GM21619 (cell line): ENCODE measurements at regions not wholly inside any gene's neighbourhood (a gene's known extent, or its start where the extent isn't known, plus 50 kb on each side); places are given as distances from the start of the nearest gene placed in this dataset.

Experiments used
- ATAC-seq: cut with Tn5 transposase; IDR thresholded peaks from one replicate; pipeline ENCODE4 v1.9.1; 2021; ENCODE audit not compliant: unreplicated experiment

DNA sequence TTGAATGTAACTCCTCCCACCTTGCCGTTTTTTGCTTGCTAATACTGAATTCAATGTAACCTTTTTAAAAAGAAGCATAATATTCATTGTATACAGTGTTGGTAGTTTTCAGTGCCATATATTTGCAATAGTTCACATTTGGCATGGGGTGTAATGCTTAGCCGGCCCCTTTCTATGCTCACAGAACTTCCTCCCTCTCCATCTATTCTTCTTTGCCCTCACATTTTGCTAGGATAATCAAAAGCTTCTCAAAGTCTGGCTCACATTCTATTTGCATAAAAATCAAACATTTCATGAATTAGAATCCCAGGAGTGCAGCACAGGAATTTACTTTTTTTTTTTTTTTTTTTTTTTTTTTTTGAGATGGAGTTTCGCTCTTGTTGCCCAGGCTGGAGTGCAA is 226.3 kb upstream of the MPDZ start:
- ATAC-seq, result no peak

DNA sequence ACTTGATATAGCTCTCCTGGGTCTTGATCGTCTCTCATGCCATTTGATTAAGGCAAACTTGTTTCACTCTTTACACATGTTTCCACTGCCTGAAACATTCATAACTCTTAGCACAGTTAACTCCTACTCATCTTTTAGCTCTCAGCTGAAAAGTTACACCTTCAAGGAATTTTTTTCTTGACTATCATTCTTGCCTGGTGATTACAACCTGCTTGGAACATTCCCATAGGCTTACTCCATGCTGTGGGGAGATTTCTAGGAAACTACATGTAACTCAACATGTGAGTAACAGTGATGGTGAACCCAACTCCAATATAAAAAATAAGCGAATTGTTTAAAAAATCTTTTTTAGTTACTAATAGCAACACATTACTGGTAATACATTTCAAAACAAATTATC is 224.1 kb upstream of the MPDZ start:
- no peak for ATAC-seq

DNA sequence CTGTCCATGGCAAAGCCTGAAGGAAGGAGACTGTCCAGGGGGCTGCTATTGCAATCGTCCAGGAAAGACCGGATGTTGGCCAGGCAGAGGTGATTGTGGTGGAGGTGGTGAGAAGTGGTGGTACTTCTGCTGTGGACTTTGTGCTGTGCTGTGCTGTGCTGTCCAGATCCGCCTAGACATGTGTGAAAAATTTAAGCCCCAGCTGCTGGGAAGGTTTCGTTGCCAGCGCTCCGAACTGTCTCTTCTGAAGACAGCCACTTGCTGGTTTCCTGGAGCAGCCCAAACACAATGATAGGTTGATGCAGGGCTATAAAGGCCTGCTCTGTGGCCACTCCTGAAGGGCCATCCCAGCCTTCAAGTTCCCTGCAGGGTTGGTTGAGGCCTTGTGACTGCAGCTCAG is 223.0 kb upstream of the MPDZ start:
- no peak for ATAC-seq

DNA sequence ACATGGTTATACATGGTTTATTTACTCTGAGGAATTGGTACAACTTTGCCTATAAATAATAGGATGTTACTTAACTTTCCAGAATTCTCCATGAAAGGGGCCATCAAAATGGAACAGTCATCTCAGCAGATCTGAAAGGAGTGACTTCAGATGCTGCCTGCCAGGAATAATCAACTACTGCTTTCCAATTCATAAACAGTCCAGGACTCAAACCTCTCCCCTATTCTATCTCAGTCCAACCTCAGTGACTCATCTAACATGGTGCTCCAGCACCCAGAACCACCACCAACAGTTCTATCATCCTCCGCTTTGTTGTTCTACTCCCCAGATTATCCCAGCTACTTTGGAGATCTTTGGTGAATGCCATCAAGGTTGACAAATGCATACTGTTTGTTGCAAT is 221.5 kb upstream of the MPDZ start:
- ATAC-seq, result no peak

DNA sequence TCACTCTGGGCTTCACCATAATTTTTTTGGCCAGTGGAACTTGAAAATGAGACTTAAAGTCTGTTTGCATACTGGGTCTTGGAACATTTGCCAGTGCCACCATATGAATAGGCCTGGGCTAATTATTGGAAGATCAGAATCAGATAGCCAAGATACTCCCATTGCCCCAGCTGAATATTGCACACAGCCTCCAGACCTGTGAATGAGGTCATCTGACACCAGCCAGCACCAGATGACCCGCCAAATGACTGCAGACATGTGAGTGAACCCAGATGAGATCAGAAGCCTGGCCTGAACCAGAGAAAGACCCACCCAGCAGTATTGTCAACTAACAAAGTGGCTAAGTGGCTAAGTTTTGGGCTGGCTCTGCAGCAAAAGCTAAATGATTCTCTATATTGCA is 220.5 kb upstream of the MPDZ start:
- no peak for ATAC-seq

DNA sequence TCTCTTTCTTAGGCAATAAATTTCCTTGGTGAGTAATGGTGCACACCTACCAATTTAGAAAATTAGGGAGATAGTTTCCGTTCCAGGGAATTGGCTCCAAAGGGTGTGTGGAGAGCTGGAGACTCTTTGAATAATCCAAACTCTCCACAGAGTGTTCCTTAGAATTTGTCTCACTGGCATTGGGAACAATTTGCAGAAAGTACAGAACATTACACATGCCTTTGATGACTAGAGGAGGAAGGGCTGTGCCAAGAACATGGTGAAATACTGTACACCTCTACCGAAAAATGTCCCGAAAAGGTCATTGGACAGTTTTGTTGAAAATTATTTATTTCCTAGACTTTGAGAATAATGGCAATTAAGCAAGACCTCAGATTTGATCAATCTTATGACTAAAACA is 214.2 kb upstream of the MPDZ start:
- no peak for ATAC-seq

DNA sequence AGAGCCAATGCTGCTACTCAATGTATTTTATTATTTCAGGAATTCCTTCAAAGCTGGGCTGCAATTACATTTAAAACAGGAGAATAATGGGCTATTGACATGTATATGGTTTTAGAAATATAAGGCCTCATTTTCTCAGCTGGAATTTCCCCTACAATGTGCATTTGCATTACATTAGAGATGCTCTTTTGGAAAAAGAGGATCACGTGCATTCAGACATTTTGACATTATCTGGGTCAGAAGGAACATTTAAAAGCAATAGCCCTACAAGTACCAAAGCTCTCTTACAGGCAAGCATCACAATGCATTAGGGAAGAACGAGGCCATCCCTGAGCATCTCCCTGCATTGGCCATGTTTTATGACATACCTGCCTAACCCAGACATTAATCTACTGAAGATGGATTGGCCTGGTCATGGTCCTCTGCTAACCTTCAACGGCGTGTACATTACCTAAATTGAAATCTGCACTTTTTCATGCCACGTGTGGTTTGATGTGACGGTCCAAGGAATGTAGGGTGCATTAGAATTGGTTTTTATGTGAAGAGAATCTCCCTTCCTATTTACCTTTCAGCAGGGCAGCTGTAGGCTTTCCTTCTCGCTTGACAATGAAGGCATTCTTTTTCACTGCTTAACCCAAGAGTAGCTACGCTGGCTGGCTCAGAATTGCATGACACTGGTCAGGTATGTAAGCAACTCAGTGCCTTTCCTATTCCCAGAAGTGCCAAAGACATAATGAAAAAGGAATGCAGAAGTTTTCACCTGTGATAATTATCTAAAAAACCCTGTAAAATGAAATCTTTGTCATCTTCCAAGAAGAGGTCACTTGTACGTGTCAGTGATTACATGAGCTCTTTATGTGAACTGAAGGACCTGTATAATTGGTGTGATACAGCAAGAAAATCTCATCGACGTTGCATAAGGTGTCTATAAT is 212.3 kb upstream of the MPDZ start:
- no peak for ATAC-seq

DNA sequence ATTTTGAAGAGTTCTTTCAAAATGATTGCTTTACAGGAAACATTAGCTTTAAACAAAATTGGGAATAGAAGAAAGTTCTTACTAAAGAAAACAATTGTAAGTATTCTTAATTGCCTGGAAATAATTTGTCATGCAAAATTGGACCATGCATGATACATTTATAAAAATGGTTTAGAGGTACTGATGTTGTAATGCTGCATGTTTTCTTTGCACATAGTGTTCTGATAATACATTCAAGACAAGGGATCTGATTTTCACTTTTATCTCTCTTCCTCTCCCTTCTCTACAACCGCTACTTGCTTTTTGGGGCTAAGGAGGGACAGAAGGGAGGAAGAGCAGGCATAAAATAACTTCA is 211.6 kb upstream of the MPDZ start:
- no peak for ATAC-seq

DNA sequence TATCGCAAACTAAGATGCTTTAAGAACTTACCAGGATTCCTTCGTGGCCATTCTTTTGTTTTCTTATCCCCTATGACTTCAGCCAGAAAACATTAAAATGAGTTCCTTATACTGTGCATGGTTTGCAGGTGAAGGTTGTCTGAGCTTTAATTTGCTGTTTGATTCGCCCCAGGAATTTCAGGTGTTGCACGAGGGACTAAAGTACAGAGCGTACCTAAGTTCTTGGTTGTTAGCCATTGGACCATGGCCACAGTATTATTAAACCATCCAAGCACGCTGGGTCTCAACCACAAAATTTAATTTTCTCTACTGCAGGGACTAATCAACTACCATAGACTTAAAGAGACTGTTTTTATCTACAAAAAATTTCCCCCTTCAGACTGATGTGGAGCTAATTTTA is 208.4 kb upstream of the MPDZ start:
- no peak for ATAC-seq

DNA sequence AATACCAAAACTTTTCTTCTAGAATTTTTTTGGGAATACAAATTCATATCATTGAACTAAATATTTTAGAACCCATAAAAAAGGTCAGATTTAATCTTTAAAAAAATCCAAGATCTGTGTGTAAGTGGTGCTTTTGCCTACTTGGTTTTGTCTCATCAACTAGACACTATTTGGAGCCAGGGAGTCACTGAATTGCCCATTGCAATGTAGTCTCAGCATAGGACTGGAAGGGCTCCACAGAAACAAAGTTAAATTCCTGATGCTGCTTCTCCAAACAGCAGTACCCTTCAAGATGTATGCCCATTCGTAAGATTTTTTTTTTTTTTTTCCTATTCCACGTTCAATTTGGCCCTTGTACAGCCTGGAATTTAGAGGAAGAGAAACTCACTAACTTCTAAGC is 208.0 kb upstream of the MPDZ start:
- no peak for ATAC-seq

DNA sequence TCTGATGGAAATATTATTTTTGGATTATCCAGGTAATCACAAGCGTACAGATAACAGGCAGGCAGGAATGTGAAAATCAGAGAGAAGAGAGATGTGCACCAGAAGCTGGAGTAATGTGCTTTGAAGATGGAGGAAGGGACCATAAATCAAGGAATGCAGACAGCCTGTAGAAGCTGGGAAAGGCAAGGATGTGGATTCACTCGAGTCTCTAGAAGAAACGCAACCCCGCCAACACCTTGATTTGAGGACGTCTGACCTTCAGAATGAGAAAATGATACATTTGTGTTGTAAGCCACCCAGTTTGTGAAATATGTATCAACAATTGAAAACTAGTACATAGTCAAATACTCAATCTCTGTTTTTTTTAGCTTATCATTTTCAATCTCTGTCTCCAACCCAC is 207.6 kb upstream of the MPDZ start:
- ATAC-seq, result no peak

DNA sequence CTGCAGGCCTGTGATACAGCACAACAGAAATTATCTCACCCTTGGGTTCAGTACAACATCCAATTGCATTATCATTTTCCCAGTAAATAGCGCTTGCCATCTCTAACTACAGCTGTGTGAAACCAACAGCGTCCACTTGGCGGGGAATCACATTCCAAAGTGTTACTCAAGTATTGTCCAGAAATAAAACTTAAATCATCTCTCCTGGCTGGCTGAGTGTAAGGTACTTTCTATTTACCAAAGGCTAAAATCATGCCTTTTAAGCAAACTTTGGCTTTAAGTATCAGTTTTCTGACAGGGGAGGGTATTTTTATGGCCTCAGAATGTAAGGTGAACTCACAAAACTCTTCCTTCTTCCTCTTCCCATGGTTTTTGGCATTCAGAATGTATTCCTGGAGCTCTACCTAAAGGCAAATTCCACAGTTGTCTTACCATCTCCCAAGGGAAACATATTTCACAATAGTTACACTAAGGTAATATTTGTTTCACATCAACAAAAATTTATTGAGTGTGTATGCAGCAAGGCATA is 205.6 kb upstream of the MPDZ start:
- no peak for ATAC-seq

DNA sequence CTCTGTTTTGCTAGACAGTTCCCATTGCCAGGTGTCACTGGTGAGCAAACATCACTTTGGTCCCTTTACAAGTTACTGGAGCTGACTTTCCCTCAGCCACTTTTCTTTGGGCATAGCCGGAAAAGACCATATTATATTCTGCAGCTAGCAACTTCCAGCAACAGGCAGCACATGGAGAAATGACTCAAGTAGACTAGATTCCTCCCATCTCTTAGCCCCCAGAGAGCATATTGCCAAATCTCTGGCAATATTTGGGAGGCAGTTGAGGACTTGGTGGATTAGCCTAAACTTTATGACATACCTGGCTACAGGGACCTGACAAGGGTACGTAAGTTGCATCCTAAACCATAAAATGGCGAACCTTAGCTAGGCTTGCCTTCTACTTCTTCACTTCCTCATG is 204.7 kb upstream of the MPDZ start:
- no peak for ATAC-seq

DNA sequence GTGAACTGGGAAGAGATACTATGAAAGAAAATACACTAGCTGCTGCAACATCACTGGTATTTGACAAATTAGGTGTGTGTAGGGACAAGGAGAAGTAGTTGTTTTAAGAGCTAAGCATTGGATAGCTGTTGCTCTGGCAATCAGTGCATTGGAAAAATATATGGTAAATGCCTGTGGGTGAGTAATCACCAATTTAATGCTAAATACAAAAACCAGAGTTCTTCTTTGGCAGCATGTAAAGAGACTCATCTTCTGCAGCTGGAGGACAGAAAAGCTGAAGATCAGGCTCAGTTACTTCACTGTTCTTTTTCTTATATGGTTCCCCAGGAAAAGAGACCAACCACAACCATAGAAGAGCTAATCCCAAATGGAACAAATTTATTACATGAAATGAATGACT is 201.8 kb upstream of the MPDZ start:
- no peak for ATAC-seq

DNA sequence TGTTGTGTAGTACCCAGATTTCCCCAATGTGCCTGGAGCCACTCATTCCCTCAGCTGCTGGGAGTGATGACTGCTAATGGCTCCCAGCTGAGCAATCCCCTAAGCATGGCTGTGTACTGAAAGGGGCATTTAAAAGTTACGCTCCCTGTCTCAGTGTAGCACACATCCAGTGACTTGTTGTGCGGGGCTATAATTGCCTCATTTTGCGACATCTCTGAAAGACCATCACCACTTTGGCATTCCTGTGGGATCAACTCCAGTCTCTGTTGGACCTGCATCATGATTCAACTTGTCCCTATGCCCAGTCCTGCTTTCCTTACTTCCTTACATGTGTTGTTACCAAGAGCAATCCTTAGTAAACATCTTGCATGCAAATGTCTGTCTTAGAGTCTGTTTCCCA is 201.2 kb upstream of the MPDZ start:
- no peak for ATAC-seq

DNA sequence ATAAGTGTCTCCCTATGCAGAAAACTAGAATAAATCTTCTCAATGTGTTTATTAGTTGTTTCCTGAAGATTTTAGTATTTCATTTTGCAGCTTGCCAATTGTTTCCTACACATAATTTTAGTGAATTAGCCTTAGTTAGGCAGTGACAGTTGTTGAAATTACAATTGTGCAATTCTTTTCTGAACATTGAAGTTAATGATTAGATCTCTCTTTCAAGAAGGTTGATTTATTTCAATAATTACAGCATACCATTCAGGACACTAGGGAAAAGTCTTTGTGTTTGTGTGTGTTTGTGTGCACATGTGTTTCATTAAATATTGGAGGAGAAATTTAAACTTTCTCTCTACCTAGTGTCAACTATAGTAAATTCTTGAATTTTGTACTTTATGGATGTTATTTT is 199.6 kb upstream of the MPDZ start:
- no peak for ATAC-seq

DNA sequence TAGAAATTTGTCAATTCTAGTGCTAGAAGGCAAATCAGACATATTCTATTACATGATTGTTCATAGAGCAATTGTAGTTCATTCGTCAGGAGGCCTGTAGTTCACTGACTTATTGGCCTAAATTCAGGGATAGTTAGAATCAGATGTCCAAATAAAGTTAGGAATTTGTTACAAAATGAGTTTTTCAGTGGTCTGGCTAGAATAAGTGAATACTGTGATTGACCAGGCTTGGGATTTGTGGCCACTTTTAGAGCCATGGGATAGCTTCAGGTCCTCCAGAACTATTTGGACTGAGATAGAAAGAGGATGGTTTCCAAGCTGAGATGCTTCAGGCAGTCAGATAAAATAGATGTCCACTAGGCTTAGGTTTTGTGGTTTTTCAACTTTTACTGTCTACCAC is 199.1 kb upstream of the MPDZ start:
- no peak for ATAC-seq

DNA sequence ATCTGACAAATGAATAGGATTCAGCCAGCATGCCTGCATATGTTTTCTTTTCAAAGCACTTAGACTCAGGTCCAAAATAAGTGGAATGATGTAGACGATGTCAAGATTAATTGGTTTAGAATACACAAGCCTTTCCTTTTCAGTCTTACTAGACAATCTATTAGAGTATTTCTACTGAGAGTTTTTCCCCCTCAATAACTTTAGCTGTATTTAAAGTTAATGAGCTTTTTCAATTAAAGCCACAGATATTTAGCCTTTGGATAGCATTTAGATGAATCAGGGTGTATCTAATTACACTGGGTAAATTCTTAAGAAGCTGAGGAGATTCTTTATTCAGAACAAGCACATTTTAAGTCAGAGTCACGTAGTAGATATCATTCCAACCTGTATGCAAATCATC is 198.7 kb upstream of the MPDZ start:
- no peak for ATAC-seq

DNA sequence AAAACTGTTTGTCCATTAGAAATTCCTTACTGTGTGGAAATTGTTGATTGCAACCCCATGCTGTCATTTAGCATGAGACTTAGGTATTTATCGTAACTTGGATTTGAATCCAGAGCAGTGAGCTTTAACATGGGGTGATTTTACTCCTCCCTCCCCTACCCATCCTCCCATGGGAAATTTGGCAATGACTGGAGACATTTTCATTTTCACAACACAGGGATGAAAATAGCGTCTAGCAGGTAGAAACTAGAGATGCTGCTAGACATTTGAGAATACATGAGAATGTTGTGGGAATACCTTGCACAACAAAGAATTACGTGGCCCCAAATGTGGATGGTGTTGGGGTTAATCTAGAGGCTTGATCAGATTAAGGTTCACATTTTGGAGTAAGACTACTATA is 191.3 kb upstream of the MPDZ start:
- no peak for ATAC-seq

DNA sequence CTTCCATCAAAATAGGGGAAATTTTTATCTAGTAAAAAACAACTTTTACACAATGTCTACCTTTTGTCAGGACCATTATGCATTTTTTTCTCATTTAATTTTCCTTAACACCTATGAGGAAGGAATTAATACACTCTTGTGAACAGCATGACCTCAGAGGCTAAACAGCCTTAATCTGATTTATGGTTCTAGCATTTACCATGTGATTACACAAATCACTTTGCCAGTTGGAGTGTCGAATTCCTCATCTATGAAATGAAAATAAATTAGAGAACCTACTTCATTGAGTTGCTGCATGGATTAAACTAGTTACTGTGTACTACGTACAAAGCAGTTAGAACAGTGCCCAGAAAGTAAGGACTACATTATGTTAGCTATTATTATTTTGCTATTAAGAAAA is 187.7 kb upstream of the MPDZ start:
- no peak for ATAC-seq

DNA sequence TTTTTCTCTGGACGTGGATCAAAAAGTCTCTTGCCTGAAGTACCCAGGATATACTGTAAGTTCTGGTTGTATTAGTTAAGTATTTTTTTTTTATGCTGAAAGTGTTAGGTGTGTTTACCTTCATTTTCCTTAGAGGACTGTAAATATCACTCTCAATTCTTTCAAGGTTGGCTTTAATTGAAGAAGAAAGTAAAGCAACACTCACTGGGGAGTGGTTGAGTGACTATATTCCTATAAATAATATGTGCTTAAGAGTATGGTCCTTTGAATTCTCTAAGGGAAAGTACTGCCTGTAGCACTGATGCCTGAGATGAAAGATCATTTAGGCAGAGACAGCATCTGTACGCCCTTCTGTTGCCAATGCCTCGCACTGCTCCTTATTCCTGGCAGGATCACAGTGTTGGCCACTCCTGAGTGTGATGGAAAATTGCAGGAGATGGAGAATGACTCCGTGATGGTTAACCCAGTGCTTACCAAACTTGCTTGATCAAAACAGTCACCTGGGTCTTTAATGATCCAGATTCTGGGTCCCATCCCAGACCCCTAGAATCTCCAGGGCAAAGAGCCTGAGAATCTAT is 182.0 kb upstream of the MPDZ start:
- no peak for ATAC-seq

DNA sequence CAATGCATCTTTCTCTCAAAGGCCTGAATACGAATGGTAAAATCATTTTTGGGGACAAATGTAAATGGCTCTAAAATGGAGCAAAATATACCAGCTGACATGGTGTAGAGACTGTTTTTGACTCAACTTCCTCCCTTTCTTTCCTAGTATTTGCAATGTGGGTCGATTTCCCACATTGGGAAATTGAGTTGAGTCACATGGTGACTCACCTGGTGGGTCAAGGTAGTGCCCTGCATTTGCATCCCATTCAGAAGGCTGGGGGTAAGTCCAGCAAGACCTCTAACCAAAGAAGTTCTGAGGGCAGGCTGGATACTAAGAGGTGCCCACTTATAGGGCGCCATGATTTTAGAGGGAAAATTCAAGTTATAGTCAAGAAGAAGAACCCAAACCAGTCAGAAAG is 179.6 kb upstream of the MPDZ start:
- ATAC-seq, result no peak

DNA sequence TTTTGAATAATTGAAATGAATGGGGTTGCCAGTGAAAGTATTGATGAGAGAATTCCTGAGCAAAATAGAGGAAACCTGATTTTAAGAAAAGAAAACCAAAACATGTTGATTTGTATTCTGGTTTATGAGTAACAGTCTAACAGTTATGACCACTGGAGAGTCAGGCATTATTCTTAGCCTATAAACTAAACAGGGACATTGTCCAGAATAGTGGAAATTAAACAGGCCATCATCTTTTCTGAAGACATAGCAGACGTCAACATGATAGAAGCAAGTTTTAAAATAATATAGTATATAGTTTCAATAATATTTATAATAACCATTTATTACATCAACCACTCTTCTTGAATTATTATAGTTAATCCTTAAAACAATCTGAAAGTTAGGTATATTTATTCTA is 178.3 kb upstream of the MPDZ start:
- no peak for ATAC-seq
